ENCODE measurements at regions not wholly inside any gene's neighbourhood (a gene's known extent, or its start where the extent isn't known, plus 50 kb on each side); places are given as distances from the start of the nearest gene placed in this dataset.

DNA sequence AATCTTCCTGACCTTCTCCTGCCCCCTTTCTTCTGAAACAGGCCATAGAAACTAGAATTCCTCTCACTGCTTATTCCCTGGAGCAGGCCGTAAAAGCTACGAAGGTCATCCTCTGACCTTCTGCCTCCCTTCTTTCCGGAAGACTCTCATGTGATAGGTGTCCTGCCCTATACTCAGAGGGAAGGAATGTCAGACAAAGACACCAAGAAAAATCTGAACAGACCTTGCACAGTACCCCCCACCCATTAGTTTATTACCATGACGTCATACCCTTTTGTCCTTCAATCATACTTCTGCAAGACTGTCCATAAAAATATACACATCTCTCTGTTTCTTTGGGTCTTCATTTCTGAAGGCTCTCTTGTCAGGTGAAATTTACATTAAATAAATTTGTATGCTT is 1523.9 kb downstream of the RPA4 start:
- DNase-seq (no peak), ATAC-seq (no peak)
- TF ChIP-seq, protein P1, sequence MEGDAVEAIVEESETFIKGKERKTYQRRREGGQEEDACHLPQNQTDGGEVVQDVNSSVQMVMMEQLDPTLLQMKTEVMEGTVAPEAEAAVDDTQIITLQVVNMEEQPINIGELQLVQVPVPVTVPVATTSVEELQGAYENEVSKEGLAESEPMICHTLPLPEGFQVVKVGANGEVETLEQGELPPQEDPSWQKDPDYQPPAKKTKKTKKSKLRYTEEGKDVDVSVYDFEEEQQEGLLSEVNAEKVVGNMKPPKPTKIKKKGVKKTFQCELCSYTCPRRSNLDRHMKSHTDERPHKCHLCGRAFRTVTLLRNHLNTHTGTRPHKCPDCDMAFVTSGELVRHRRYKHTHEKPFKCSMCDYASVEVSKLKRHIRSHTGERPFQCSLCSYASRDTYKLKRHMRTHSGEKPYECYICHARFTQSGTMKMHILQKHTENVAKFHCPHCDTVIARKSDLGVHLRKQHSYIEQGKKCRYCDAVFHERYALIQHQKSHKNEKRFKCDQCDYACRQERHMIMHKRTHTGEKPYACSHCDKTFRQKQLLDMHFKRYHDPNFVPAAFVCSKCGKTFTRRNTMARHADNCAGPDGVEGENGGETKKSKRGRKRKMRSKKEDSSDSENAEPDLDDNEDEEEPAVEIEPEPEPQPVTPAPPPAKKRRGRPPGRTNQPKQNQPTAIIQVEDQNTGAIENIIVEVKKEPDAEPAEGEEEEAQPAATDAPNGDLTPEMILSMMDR (IDR thresholded peaks at IDR 0.05) = no peak
- Histone ChIP-seq H3K4me3 (no peak overlapping the region), H3K36me3 (ENCODE audit: low read depth) (no peaks in the 10 kb centered on the region), H3K9me3 (no peaks in the 10 kb centered on the region), H3K4me1 (ENCODE audit: low read depth) (no peaks in the 10 kb centered on the region)
- intact Hi-C loops (cut with DNase I, micrococcal nuclease) = no loop called here

GRCh38 chrX:98409867-98410266 is 1526.2 kb downstream of the RPA4 start:
- no peaks in the 10 kb centered on the region for H3K36me3 ChIP-seq (ENCODE audit: low read depth)
- H3K4me3 ChIP-seq = no peak overlapping the region
- no peak for ATAC-seq
- intact Hi-C loops (cut with DNase I, micrococcal nuclease) = no loop called here
- DNase-seq = no peak
- H3K9me3 ChIP-seq = no peaks in the 10 kb centered on the region
- TF ChIP-seq, protein P1 (IDR thresholded peaks at IDR 0.05) = no peak
- no peaks in the 10 kb centered on the region for H3K4me1 ChIP-seq (ENCODE audit: low read depth)

DNA sequence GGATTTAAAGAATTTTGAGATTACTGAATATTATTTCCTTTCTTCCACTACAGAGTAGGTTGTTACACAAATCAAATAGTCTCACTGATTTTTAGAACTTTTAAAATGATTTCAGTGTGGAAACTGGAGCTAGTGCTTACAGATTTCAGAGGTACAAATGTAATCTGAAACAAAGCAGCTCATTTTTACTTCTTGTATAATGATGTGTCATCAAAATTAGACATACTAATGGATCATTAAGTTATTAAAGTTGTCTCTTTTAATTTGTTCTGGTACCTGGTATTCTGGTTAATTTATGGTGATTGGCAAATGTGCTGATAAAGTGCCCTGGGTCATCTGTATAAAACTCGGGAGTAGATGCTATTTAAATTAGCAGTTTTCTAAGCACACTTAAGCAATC is 1528.3 kb downstream of the RPA4 start:
- H3K4me1 ChIP-seq (ENCODE audit: low read depth) = no peaks in the 10 kb centered on the region
- intact Hi-C loops (cut with DNase I, micrococcal nuclease) = no loop called here
- H3K9me3 ChIP-seq = no peaks in the 10 kb centered on the region
- TF ChIP-seq, protein P1 (IDR thresholded peaks at IDR 0.05) = no peak
- no peaks in the 10 kb centered on the region for H3K36me3 ChIP-seq (ENCODE audit: low read depth)
- no peak for ATAC-seq
- H3K4me3 ChIP-seq = no peak overlapping the region
- no peak for DNase-seq

DNA sequence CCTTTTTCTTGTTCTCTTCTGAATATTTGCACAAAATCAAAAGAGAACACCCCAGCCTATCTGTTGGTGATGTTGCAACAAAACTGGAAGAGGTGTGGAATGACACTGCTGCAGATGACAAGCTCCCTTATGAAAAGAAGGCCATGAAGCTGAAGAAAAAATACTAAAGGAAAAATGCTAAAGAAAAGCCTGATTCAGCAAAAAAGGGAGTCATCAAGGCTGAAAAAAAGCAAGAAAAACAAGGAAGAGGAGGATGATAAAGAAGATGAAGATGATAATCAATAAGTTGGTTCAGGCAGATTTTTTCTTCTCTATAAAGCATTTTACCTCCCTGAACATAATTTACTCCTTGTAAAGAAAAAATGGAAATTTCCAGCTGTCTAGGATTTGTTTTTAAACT is 1538.8 kb downstream of the RPA4 start:
- intact Hi-C loops (cut with DNase I, micrococcal nuclease) = no loop called here
- Histone ChIP-seq H3K4me3 (no peak overlapping the region), H3K36me3 (ENCODE audit: low read depth) (no peaks in the 10 kb centered on the region), H3K4me1 (ENCODE audit: low read depth) (no peaks in the 10 kb centered on the region), H3K9me3 (no peaks in the 10 kb centered on the region)
- TF ChIP-seq, protein P1 (IDR thresholded peaks at IDR 0.05) = no peak
- DNase-seq (no peak), ATAC-seq (no peak)

DNA sequence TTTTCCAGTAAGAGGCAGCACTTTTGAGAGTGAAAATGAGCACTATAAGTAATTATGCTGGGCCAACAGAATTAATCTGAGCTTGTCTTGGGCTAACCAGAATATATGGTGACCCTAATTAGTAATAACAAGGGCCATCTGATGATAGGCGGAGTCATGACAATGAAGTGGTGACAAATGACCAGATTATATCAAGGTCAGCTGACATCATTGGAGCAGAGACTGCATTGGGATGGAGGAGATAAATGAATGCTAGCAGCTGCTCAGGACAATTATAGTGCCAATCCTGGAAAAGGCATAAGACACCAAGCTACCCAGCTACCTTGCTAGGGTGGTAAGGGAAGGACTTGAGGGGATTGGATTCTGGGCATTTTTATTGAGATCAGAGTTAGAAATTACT is 1548.7 kb downstream of the RPA4 start:
- ATAC-seq (no peak), DNase-seq (no peak)
- Histone ChIP-seq H3K4me1 (ENCODE audit: low read depth) (no peaks in the 10 kb centered on the region), H3K9me3 (no peaks in the 10 kb centered on the region), H3K4me3 (no peak overlapping the region), H3K36me3 (ENCODE audit: low read depth) (no peaks in the 10 kb centered on the region)
- TF ChIP-seq, protein P1 (IDR thresholded peaks at IDR 0.05) = no peak
- intact Hi-C loops (cut with DNase I, micrococcal nuclease) = no loop called here

- Histone ChIP-seq H3K4me3 (no peak overlapping the region), H3K9me3 (no peaks in the 10 kb centered on the region), H3K36me3 (ENCODE audit: low read depth) (no peaks in the 10 kb centered on the region), H3K4me1 (ENCODE audit: low read depth) (no peaks in the 10 kb centered on the region)
- no peak for DNase-seq
- TF ChIP-seq, protein P1 (IDR thresholded peaks at IDR 0.05) = no peak
- intact Hi-C loops (cut with DNase I, micrococcal nuclease) = no loop called here
- no peak for ATAC-seq
These were observed 1564.8 kb downstream of the RPA4 start for GRCh38 chrX:98448524-98448923.
